Ovary (tissue), 7 donors: ENCODE measurements at regions not wholly inside any gene's neighbourhood (a gene's known extent, or its start where the extent isn't known, plus 50 kb on each side); places are given as distances from the start of the nearest gene placed in this dataset.

Experiments
- DNase-seq, 5 donors: peaks; one replicate each; pipeline ENCODE4 v3.0.0-alpha.2; 2019 to 2020
- H3K27ac ChIP-seq, 2 donors: fragments of 200-600 bp; one replicate each; pipeline versions ENCODE4 v1.5.1 to v1.8.0; 2019 to 2022
- H3K27me3 ChIP-seq: fragments of 200-600 bp; one replicate; pipeline ENCODE4 v1.8.0; 2022
- H3K36me3 ChIP-seq: fragments of 200-600 bp; sonication (generic); one replicate; pipeline ENCODE4 v1.5.1; 2019
- H3K4me1 ChIP-seq: one replicate; pipeline ENCODE4 v1.8.1; 2013; ENCODE audit warnings: mild to moderate bottlenecking, moderate library complexity; ENCODE audit not compliant: insufficient read depth
- H3K4me3 ChIP-seq: fragments of 200-600 bp; sonication (generic); one replicate; pipeline ENCODE4 v1.5.1; 2017
- H3K9me3 ChIP-seq, 2 donors: fragments of 200-600 bp in 1 of 2; sonication (generic) in 1 of 2; one replicate each; pipeline versions ENCODE4 v1.5.1 to v1.8.1; 2013 to 2019; ENCODE audit warnings: mild to moderate bottlenecking in 1 of 2, moderate library complexity in 1 of 2
- EP300 ChIP-seq: sonication (generic); formaldehyde crosslinking; IDR thresholded peaks from one replicate; pipeline ENCODE4 v1.6.1; 2017; ENCODE audit warnings: antibody characterized with exemption
- POLR2A ChIP-seq: fragments of 450-650 bp; IDR thresholded peaks from one replicate; pipeline ENCODE4 v1.6.1; 2017; ENCODE audit warnings: antibody characterized with exemption, mild to moderate bottlenecking, moderate library complexity
- WGBS, 3 donors: extraction: QIAGEN DNeasy Blood & Tissue Kit in 1 of 3; methylation state at CpG; one replicate each; pipeline versions ENCODE4 v1.1.5 to v1.1.7; 2013 to 2017; 5-methylcytosine and 5-hydroxymethylcytosine counted together
- intact Hi-C, 4 donors: fragments of 100-400 bp; cut with DNase I; formaldehyde crosslinking; loops; one replicate each; pipeline versions ENCODE4 v1.11.0 to v1.15.1; 2022 to 2023
- TF ChIP-seq, protein P1 (sequence below), 3 donors: fragments of 450-650 bp in 2 of 3; fragments of 200-600 bp in 1 of 3; IDR thresholded peaks; one replicate each; pipeline versions ENCODE4 v1.5.1 to v1.8.0; 2016 to 2022; ENCODE audit warnings: antibody characterized with exemption in 3 of 3, mild to moderate bottlenecking in 1 of 3
- donor health status: DM: no; HTN: no; CAD: no; lungs with moderate emphysema.
- donor health status: DM: no; HTN: no; CAD: no.
- donor health status: Bipolar disorder and iron deficiency.
- donor health status: DM: no; HTN: no; CAD: no.
- donor health status: DM: yes; HTN: yes; CAD: no.

DNA sequence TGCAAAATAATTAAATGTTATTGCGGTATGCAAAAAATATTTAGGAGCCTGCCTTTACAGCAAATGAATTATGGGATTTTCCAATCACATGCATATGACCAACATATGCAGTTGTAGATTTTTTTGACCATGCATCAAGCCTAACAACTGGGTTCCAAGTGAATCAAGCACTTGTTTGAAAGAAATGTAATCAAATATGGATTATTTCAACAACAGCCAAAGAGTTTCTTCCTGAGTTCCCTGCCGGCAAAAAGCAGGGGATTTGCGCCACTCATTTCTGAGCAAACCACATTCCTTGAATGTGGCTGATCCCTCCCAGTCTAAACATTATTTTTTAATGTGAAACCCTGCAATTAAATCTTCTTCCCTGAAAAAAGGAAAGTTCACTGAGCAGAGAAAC lies 100.1 kb upstream of the ADTRP start:
- Histone ChIP-seq H3K27ac (no peak overlapping the region), H3K4me3 (no peak overlapping the region), H3K4me1 (peaks cover 4% of the 10 kb centered on the region), H3K36me3 (no peaks in the 10 kb centered on the region), H3K9me3 (no peaks in the 10 kb centered on the region), H3K27me3 (no peaks in the 10 kb centered on the region)
- intact Hi-C loops = no loop called here
- 59 to 71% (median 62%) methylated on average over 3 of the region's 3 CpGs for WGBS, 3 donors
- TF ChIP-seq, protein P1, sequence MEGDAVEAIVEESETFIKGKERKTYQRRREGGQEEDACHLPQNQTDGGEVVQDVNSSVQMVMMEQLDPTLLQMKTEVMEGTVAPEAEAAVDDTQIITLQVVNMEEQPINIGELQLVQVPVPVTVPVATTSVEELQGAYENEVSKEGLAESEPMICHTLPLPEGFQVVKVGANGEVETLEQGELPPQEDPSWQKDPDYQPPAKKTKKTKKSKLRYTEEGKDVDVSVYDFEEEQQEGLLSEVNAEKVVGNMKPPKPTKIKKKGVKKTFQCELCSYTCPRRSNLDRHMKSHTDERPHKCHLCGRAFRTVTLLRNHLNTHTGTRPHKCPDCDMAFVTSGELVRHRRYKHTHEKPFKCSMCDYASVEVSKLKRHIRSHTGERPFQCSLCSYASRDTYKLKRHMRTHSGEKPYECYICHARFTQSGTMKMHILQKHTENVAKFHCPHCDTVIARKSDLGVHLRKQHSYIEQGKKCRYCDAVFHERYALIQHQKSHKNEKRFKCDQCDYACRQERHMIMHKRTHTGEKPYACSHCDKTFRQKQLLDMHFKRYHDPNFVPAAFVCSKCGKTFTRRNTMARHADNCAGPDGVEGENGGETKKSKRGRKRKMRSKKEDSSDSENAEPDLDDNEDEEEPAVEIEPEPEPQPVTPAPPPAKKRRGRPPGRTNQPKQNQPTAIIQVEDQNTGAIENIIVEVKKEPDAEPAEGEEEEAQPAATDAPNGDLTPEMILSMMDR (IDR thresholded peaks at IDR 0.05) = no peak
- no peak for TF ChIP-seq EP300
- TF ChIP-seq POLR2A = no peak
- no peak for DNase-seq

DNA sequence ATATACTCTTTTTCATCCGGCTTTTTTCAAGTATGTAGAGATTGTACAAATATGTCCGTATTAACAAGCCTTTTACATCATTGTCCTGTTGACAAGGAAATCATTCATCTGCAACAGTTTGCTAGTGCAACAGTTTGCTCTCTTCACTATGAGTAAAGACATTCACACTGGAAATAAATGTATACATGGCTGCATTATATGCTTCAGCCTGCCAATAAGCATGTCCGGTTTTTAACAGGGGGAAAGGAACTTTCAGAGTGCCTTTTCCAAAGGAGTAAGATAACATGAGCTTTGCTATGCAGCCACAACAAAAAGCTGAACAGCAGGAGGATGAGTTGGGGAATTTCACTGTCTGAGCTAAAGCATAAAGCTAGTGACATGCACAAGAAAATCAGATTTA lies 99.4 kb upstream of the ADTRP start:
- no peaks in the 10 kb centered on the region for H3K36me3 ChIP-seq
- TF ChIP-seq, protein P1 (IDR thresholded peaks at IDR 0.05) = no peak
- no peak for TF ChIP-seq EP300
- no peak for TF ChIP-seq POLR2A
- H3K27ac ChIP-seq = no peak overlapping the region
- no peaks in the 10 kb centered on the region for H3K27me3 ChIP-seq
- peaks cover 4% of the 10 kb centered on the region for H3K4me1 ChIP-seq
- WGBS, 3 donors = 18 to 42% (median 36%) methylated on average over 3 of the region's 3 CpGs
- no peaks in the 10 kb centered on the region for H3K9me3 ChIP-seq
- intact Hi-C loops = no loop called here
- DNase-seq = no peak
- H3K4me3 ChIP-seq = no peak overlapping the region

DNA sequence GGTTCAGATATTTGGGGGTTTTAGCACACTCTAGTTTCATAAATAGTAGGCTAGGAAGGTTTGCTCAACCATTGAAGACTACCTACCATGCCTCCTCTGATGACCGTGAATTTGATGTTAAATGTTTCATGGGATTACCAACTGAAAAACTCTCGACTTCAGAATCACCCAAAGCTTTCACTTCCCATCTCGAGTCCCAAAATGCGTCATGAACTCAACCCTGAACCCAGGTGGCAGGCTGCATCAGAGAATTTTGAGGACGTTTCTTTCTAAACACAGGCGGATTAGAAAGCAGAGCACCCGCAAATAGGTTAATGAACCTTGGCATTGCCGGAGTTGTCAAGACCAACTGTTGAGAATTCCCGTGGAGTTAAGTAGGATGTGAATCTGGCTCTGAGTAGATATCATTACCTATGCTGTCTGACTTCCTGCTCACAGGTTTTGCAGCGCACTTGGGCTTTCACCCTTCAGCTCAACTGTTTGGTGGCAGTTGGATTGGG lies 98.4 kb upstream of the ADTRP start:
- Histone ChIP-seq H3K4me1 (peaks cover 4% of the 10 kb centered on the region), H3K27me3 (no peaks in the 10 kb centered on the region), H3K27ac (no peak overlapping the region), H3K4me3 (no peak overlapping the region), H3K36me3 (no peaks in the 10 kb centered on the region), H3K9me3 (no peaks in the 10 kb centered on the region)
- whole genome bisulfite sequencing, 3 donors = 93 to 96% (median 96%) methylated on average over 10 of the region's 10 CpGs
- TF ChIP-seq EP300 = no peak
- no peak for TF ChIP-seq POLR2A
- TF ChIP-seq, protein P1 (IDR thresholded peaks at IDR 0.05) = no peak
- DNase-seq = no peak
- intact Hi-C loops = no loop called here

DNA sequence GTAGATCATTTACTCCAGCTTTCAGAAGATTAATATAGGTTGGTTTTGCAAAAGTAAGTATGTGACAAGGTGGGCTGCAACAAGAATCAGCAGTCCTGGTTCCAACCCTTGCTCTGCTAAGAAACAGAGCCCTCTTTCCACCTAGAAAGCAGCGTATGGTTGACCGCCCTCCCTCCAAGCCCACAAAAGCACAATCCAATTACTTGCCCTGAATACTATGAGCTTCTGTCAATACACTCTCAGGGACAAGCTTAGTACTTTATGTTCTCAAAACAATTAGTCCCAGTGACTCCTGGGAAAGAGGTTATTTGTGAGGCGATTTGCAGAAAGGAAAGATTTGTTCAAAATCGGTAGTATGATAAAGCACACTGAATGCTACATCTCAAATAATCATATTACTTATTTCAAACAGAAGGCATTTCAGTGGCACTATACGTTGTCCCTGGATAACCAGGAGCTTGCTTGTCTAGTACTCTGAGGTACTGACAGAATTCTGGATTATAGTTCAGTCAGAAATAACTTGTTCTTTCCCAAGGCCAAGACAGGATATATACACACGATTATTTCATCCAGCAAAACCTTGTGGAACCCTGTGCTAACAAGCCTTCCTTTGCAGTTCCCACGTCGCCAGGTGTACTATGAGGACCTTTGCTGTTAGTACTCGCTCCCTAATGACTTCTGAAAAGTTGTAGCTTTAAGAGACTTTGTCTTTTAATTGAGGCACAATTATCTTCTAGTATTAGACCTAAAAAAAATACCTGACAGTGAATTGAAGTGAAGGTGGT lies 96.9 kb upstream of the ADTRP start:
- Histone ChIP-seq H3K4me1 (peaks cover 8% of the 10 kb centered on the region), H3K9me3 (no peaks in the 10 kb centered on the region), H3K27me3 (no peaks in the 10 kb centered on the region), H3K4me3 (no peak overlapping the region), H3K36me3 (no peaks in the 10 kb centered on the region), H3K27ac (no peak overlapping the region)
- intact Hi-C loops = no loop called here
- TF ChIP-seq POLR2A = no peak
- TF ChIP-seq, protein P1 (IDR thresholded peaks at IDR 0.05) = no peak
- WGBS, 3 donors = 38 to 54% (median 45%) methylated on average over 9 of the region's 9 CpGs
- peak in 1 of 5 donors; percentile 52 for DNase-seq
